Small intestine (tissue), 7 donors: ENCODE measurements at regions not wholly inside any gene's neighbourhood (a gene's known extent, or its start where the extent isn't known, plus 50 kb on each side); places are given as distances from the start of the nearest gene placed in this dataset.

Experiments
- DNase-seq, 2 donors: peaks; one replicate each; pipeline versions ENCODE4 v3.0.0 to v3.0.0-alpha.2; 2013
- FAIRE-seq: peaks from 2 replicates; lab custom pipeline; 2012; peaks lifted over from hg19 to GRCh38; lab: Jason Lieb, UNC
- H3K27ac ChIP-seq, 3 donors: one replicate each; pipeline ENCODE4 v1.5.1; 2013; ENCODE audit warnings: low read length in 2 of 3, mild to moderate bottlenecking in 2 of 3, control low read depth in 1 of 3, inconsistent platforms in 1 of 3, low read depth in 1 of 3, moderate library complexity in 1 of 3
- H3K27me3 ChIP-seq, 3 donors: one replicate each; pipeline ENCODE4 v1.6.1; 2013; ENCODE audit warnings: low read length in 3 of 3, inconsistent platforms in 1 of 3; ENCODE audit not compliant: control insufficient read depth in 3 of 3, insufficient read depth in 3 of 3
- H3K36me3 ChIP-seq, 3 donors: one replicate each; pipeline ENCODE4 v1.6.1; 2013; ENCODE audit warnings: low read length in 3 of 3, inconsistent platforms in 1 of 3, low read depth in 1 of 3, mild to moderate bottlenecking in 1 of 3, moderate library complexity in 1 of 3; ENCODE audit not compliant: control insufficient read depth in 3 of 3, insufficient read depth in 2 of 3
- H3K4me1 ChIP-seq, 3 donors: one replicate each; pipeline ENCODE4 v1.6.1; 2013; ENCODE audit warnings: low read length in 2 of 3, inconsistent platforms in 1 of 3, low read depth in 1 of 3, mild to moderate bottlenecking in 1 of 3, moderate library complexity in 1 of 3; ENCODE audit not compliant: control insufficient read depth in 3 of 3, insufficient read depth in 2 of 3
- H3K4me3 ChIP-seq, 3 donors: one replicate each; pipeline ENCODE4 v1.5.1; 2013; ENCODE audit warnings: low read length in 3 of 3, control low read depth in 1 of 3, inconsistent platforms in 1 of 3, low read depth in 1 of 3, mild to moderate bottlenecking in 1 of 3, moderate library complexity in 1 of 3
- H3K9me3 ChIP-seq, 2 donors: one replicate each; pipeline ENCODE4 v1.6.1; 2013; ENCODE audit warnings: low read depth in 1 of 2, low read length in 1 of 2; ENCODE audit not compliant: control insufficient read depth in 2 of 2, insufficient read depth in 1 of 2
- WGBS, 3 donors: extraction: QIAGEN DNeasy Blood & Tissue Kit; methylation state at CpG; one replicate each; pipeline ENCODE4 v1.1.7; 2013; 5-methylcytosine and 5-hydroxymethylcytosine counted together
- donor health status: healthy with polysubstance abuse.
- donor health status: control.
- donor health status: control.
- donor health status: Bipolar disorder and iron deficiency.
- donor health status: healthy.

- WGBS, 3 donors: 45 to 73% (median 48%) methylated on average over 1 of the region's 1 CpG
Observed at GRCh38 chr12:58529114-58529665, 391.1 kb downstream of the LRIG3 start.

DNA sequence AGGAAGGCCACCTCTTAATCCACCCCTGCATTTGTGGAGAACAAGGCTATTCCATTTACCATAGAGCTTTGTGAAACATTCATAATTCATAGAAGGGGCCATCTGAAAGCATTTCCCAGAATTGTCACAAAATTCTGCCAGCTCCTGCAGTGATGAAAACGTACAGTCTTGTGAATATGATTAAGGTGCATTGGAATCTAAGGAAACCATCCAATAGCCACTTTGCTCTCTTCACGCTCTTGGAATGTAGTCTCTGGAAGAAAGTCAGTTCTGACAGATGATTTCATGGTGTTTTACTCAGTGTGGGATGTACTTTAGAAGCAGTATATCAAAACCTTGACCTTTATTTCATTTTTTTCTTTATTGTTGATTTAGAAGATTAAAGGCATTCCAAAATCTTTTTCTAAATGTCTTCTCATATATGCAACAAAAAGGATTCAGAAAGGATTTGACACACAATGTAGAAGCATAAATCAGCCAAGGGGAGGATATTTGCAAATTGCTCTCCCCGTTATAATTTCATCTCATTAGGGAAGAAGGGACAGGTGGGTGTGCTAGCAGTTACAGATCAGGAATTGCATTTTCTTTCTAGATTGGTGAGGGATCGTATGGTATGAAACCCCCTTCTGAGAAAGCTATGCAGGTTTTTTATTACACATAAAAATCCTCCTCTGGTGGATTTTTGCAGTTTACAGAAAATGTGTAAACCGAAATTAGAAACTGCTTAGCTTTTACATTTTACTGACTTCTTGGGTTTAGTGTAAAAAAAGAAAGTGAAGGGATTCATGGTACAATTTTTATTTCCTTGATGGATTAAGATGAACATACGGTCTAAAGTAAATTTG is 390.2 kb downstream of the LRIG3 start:
- WGBS, 3 donors: 65 to 76% (median 70%) methylated on average over 6 of the region's 6 CpGs
- Histone ChIP-seq H3K4me1 (no peaks in the 10 kb centered on the region), H3K27ac (peak overlapping the region in 1 of 3 donors; percentile 11), H3K9me3 (no peaks in the 10 kb centered on the region), H3K27me3 (no peaks in the 10 kb centered on the region), H3K36me3 (no peaks in the 10 kb centered on the region), H3K4me3 (no peak overlapping the region)
- DNase-seq (no peak), FAIRE-seq (no peak)

More at GRCh38 chr12:58529114-58529665, 391.1 kb downstream of the LRIG3 start:
- Histone ChIP-seq H3K4me1 (no peaks in the 10 kb centered on the region), H3K36me3 (no peaks in the 10 kb centered on the region), H3K27ac (no peak overlapping the region), H3K4me3 (no peak overlapping the region), H3K9me3 (no peaks in the 10 kb centered on the region), H3K27me3 (no peaks in the 10 kb centered on the region)
- FAIRE-seq (no peak), DNase-seq (no peak)

GRCh38 chr12:58530742-58531062 is 389.6 kb downstream of the LRIG3 start:
- Histone ChIP-seq H3K27ac (no peak overlapping the region), H3K4me1 (no peaks in the 10 kb centered on the region), H3K9me3 (no peaks in the 10 kb centered on the region), H3K4me3 (no peak overlapping the region), H3K27me3 (no peaks in the 10 kb centered on the region), H3K36me3 (no peaks in the 10 kb centered on the region)
- no peak for FAIRE-seq
- DNase-seq: no peak
- 74 to 86% (median 77%) methylated on average over 2 of the region's 2 CpGs for WGBS, 3 donors

DNA sequence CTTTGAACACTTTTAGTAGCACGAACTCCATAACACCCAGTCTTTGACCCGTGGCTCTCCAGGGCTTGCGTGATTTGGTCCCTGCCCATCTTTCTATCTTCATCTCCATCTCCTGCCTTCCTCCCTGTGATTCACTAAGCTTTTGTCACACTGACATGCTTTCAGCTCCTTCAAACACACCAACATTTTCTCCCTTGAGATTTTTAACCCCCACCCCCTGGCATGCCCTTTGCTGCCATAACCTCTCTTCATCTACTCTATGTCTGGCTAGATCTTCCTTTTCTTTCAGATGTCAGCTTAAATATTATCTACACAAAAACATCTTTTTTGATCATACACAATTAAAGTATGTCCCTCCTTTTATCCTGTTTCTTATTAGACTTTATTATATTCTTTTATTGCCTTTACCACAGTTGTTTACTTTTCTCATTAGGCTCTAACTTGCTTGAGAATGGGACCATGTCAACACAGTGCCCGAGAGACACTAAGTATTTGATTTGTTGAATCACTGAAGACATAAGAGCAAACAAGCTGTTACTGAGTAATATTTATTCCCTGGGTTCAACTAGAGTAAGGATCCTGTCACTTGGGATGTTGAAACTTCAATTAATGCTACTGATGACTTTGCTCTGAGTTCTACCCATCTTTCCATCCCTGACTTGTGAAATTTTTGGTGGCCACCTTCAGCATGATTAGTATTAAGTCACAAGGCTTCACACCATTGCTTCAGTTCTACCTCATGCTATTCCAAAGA is 387.3 kb downstream of the LRIG3 start:
- Histone ChIP-seq H3K36me3 (no peaks in the 10 kb centered on the region), H3K27me3 (no peaks in the 10 kb centered on the region), H3K27ac (no peak overlapping the region), H3K4me3 (no peak overlapping the region), H3K9me3 (no peaks in the 10 kb centered on the region), H3K4me1 (no peaks in the 10 kb centered on the region)
- DNase-seq (no peak), FAIRE-seq (no peak)
- WGBS, 3 donors: 71 to 83% (median 77%) methylated on average over 4 of the region's 4 CpGs

- no peak overlapping the region for H3K27ac ChIP-seq
- FAIRE-seq: no peak
Observed at GRCh38 chr12:58533652-58534051, 386.7 kb downstream of the LRIG3 start.

DNA sequence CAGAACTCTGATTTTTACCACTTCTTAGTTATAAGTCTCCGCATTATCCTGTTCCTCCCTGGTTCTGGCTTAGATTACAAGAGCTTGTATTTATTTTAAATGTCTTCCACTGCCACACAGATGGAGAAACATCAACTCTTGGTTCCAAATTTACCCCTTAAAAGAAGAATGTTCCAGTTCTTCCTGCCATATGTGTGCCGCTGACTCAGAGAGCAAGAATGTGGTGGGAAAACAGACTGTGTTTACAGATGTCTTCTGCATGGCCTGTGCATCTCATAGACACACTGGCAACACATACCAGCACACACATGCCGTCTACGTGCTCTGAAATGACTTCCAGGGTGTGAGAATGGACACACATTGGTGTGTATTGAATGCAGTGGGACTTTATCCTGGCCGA is 383.0 kb downstream of the LRIG3 start:
- DNase-seq: no peak

More at GRCh38 chr12:58533652-58534051, 386.7 kb downstream of the LRIG3 start:
- Histone ChIP-seq H3K27me3 (no peaks in the 10 kb centered on the region), H3K4me1 (no peaks in the 10 kb centered on the region), H3K36me3 (no peaks in the 10 kb centered on the region), H3K9me3 (no peaks in the 10 kb centered on the region), H3K4me3 (no peak overlapping the region)
- 65 to 85% (median 67%) methylated on average over 1 of the region's 1 CpG for WGBS, 3 donors
- no peak for DNase-seq

DNA sequence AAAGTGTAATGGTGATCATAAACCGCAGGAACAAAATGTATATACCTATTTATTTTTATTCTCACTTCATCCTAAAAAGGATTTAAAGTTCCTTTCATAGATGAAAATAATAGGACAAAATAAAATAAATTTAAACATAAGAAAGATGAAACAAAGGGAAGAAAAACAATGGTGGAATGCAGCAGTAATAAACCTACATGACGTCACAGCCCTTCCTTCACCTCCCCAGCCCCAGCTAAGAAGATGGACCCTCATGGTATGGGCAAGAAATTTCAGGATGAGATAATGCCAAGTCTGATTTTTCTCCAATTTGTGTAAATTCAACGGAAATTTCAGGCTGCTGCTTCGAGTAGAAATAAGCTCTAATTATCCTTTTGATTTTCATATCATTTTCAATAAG is 381.0 kb downstream of the LRIG3 start:
- H3K36me3 ChIP-seq: no peaks in the 10 kb centered on the region
- no peaks in the 10 kb centered on the region for H3K9me3 ChIP-seq
- H3K4me1 ChIP-seq: no peaks in the 10 kb centered on the region
- 63 to 79% (median 69%) methylated on average over 4 of the region's 4 CpGs for WGBS, 3 donors
- H3K27me3 ChIP-seq: no peaks in the 10 kb centered on the region
- DNase-seq (no peak), FAIRE-seq (no peak)
- no peak overlapping the region for H3K27ac ChIP-seq
- no peak overlapping the region for H3K4me3 ChIP-seq

More for the DNA sequence above, 383.0 kb downstream of the LRIG3 start:
- Histone ChIP-seq H3K27me3 (no peaks in the 10 kb centered on the region), H3K27ac (no peak overlapping the region), H3K4me3 (no peak overlapping the region), H3K4me1 (no peaks in the 10 kb centered on the region), H3K36me3 (no peaks in the 10 kb centered on the region), H3K9me3 (no peaks in the 10 kb centered on the region)
- WGBS, 3 donors: 72 to 84% (median 79%) methylated on average over 5 of the region's 5 CpGs
- no peak for FAIRE-seq

GRCh38 chr12:58540480-58541299 is 379.6 kb downstream of the LRIG3 start:
- no peaks in the 10 kb centered on the region for H3K36me3 ChIP-seq
- WGBS, 3 donors: 25 to 31% (median 26%) methylated on average over 8 of the region's 8 CpGs
- no peak overlapping the region for H3K4me3 ChIP-seq
- H3K27ac ChIP-seq: no peak overlapping the region
- DNase-seq (peak; percentile 80 to 84), FAIRE-seq (no peak)
- no peaks in the 10 kb centered on the region for H3K9me3 ChIP-seq
- no peaks in the 10 kb centered on the region for H3K4me1 ChIP-seq
- no peaks in the 10 kb centered on the region for H3K27me3 ChIP-seq
